ENCODE measurements at regions not wholly inside any gene's neighbourhood (a gene's known extent, or its start where the extent isn't known, plus 50 kb on each side); places are given as distances from the start of the nearest gene placed in this dataset.

GRCh38 chr17:77426676-77427386, 286.1 kb downstream of the SEC14L1 start:
- Histone ChIP-seq H3K4me3 (replicated peaks in 1 of 3; ENCODE audit: insufficient read depth in 1 of 3, low read depth in 2 of 3, low read length in 3 of 3) (no peak overlapping the region), H3K36me3 (replicated peaks in 1 of 2; ENCODE audit: control insufficient read depth in 1 of 2, insufficient read depth in 2 of 2, low read length in 2 of 2) (peaks cover 21 to 58% of the 10 kb centered on the region in 2 experiments; a peak in 4 of 5 replicates), H3K79me2 (ENCODE audit: insufficient read depth, low read length) (peaks cover 35% of the 10 kb centered on the region), H3K9me3 (ENCODE audit: low read length) (no peaks in the 10 kb centered on the region), H3K4me2 (ENCODE audit: low read depth, low read length) (no peak overlapping the region), H3K27ac (ENCODE audit: extremely low read length, insufficient read depth, low read length) (peak overlapping the region; percentile 7), H2AFZ (ENCODE audit: low read length) (no peak overlapping the region), H4K20me1 (ENCODE audit: insufficient read depth, low read length) (peaks cover 74% of the 10 kb centered on the region), H3K4me1 (ENCODE audit: insufficient read depth, low read length) (peaks cover 63% of the 10 kb centered on the region), H3K9ac (ENCODE audit: insufficient read depth, low read depth, low read length) (no peak overlapping the region), H3K27me3 (ENCODE audit: control insufficient read depth in 1 of 2, insufficient read depth in 2 of 2, low read length in 2 of 2) (no peaks in the 10 kb centered on the region)
- in situ Hi-C loops (cut with HindIII; ENCODE audit: extremely low pct_ligation_motif_present, low pct_unique_long_range_greater_than_20kb) (loop anchor here (5.0 kb wide), 2 partner anchors 70 to 95 kb away; no protein-coding TSS in a partner anchor), intact Hi-C loops (cut with micrococcal nuclease; ENCODE audit: unreplicated experiment) (no loop called here)
- FAIRE-seq (no peak), ATAC-seq (no peak), DNase-seq (ENCODE audit: low spot score) (no peak)
- ChIA-PET CTCF (ENCODE audit: low intra/inter-chr PET ratio, low total read pairs) (no interaction called here), POLR2A (interaction anchor here (1.1 to 9.2 kb wide), 2 partner anchors 25 to 531 kb away, joined by 3 to 107 read pairs; partner anchors contain the start of gene TNRC6C)
- TF ChIP-seq ZNF44 (CRISPR knock-in tag; IDR thresholded peaks at IDR 0.05), result no peak
- TF ChIP-seq ZFP36 (IDR thresholded peaks at IDR 0.05; ENCODE audit: borderline replicate concordance, low read depth, low read length, partially characterized antibody), result peak; percentile 77
- TF ChIP-seq MTA3 (CRISPR knock-in tag; IDR thresholded peaks at IDR 0.05), result no peak
- no TSS peak for BruUV-seq (replicated peaks)
- 94% methylated on average over 11 of the region's 11 CpGs for WGBS (ENCODE audit: low lambda C conversion rate)

- ATAC-seq, result no peak
- in situ Hi-C loops (cut with HindIII; ENCODE audit: extremely low pct_ligation_motif_present, low pct_unique_long_range_greater_than_20kb) (loop anchor here (5.0 kb wide), 2 partner anchors 70 to 95 kb away; no protein-coding TSS in a partner anchor), intact Hi-C loops (cut with micrococcal nuclease; ENCODE audit: unreplicated experiment) (no loop called here)
- ChIA-PET CTCF (ENCODE audit: low intra/inter-chr PET ratio, low total read pairs) (interaction anchor here (1.3 kb wide), 1 partner anchor 67 kb away, joined by 5 read pairs; no protein-coding TSS in a partner anchor), POLR2A (interaction anchor here (1.1 to 9.2 kb wide), 2 partner anchors 25 to 531 kb away, joined by 3 to 107 read pairs; partner anchors contain the start of gene TNRC6C)
- Histone ChIP-seq H3K4me3 (replicated peaks in 1 of 3; ENCODE audit: insufficient read depth in 1 of 3, low read depth in 2 of 3, low read length in 3 of 3) (no peak overlapping the region), H4K20me1 (ENCODE audit: insufficient read depth, low read length) (peaks cover 74% of the 10 kb centered on the region), H3K27me3 (ENCODE audit: control insufficient read depth in 1 of 2, insufficient read depth in 2 of 2, low read length in 2 of 2) (no peaks in the 10 kb centered on the region), H3K27ac (ENCODE audit: extremely low read length, insufficient read depth, low read length) (no peak overlapping the region), H3K9ac (ENCODE audit: insufficient read depth, low read depth, low read length) (no peak overlapping the region), H3K9me3 (ENCODE audit: low read length) (no peaks in the 10 kb centered on the region), H3K36me3 (replicated peaks in 1 of 2; ENCODE audit: control insufficient read depth in 1 of 2, insufficient read depth in 2 of 2, low read length in 2 of 2) (peaks cover 17 to 59% of the 10 kb centered on the region in 2 experiments), H2AFZ (ENCODE audit: low read length) (no peak overlapping the region), H3K79me2 (ENCODE audit: insufficient read depth, low read length) (peaks cover 41% of the 10 kb centered on the region), H3K4me2 (ENCODE audit: low read depth, low read length) (no peak overlapping the region), H3K4me1 (ENCODE audit: insufficient read depth, low read length) (peaks cover 63% of the 10 kb centered on the region)
- 89% methylated on average over 12 of the region's 14 CpGs for WGBS (ENCODE audit: low lambda C conversion rate)
- no TSS peak for BruUV-seq (replicated peaks)
- TF ChIP-seq FOSL2 (CRISPR knock-in tag; IDR thresholded peaks at IDR 0.05) (peak; percentile 41; the same call in 1 of the 2 replicates), ZNF687 (CRISPR knock-in tag; IDR thresholded peaks at IDR 0.05) (peak; percentile 26), PHB2 (IDR thresholded peaks at IDR 0.05; ENCODE audit: partially characterized antibody) (no peak)
- DNase-seq (ENCODE audit: low spot score), result no peak
- FAIRE-seq, result no peak
Measured at GRCh38 chr17:77427391-77427991, 286.7 kb downstream of the SEC14L1 start.

All from HepG2 (cell line).